ENCODE measurements at regions not wholly inside any gene's neighbourhood (a gene's known extent, or its start where the extent isn't known, plus 50 kb on each side); places are given as distances from the start of the nearest gene placed in this dataset.

DNA sequence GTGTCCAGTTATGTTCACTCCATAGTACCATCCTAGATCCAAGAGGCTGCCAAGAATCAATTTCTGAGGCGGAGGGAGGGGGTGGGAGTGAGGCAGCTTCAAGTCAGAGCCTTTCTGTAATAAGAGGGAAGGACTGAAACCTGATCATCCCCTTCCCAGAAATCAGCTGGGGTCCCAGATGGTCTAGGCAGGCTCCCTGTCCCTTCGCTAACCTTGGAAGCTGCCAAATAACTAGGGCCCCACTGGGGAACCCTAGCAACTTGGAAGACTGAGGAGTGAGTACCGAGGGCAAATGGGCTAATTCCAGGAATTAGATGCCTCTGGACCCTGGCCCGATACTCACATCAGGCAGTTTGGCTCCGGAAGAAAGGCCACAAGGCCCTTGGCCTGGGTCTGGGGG is 113.3 kb downstream of the NAV1 start:
- DNase-seq = no peak
- Histone ChIP-seq H3K4me2 (replicated peaks; ENCODE audit: extremely low read depth, low read length, poor library complexity, severe bottlenecking) (no peak overlapping the region), H3K27me3 (ENCODE audit: control insufficient read depth in 2 of 2, insufficient read depth in 2 of 2, low read length in 2 of 2) (peaks cover 2 to 31% of the 10 kb centered on the region in 2 donors), H3K4me3 (replicated peaks in 1 of 3; ENCODE audit: low read depth in 2 of 3, low read length in 3 of 3) (no peak overlapping the region), H3K9me3 (replicated peaks in 1 of 2; ENCODE audit: control insufficient read depth in 1 of 2, insufficient read depth in 1 of 2, low read length in 2 of 2) (no peaks in the 10 kb centered on the region), H3K9ac (ENCODE audit: insufficient read depth, low read length, poor library complexity, severe bottlenecking) (no peak overlapping the region), H3K4me1 (ENCODE audit: control insufficient read depth in 1 of 2, insufficient read depth in 2 of 2, low read length in 2 of 2) (peaks cover 19 to 27% of the 10 kb centered on the region in 2 donors), H3K27ac (ENCODE audit: low read depth in 1 of 2, low read length in 2 of 2) (no peak overlapping the region), H3K79me2 (ENCODE audit: insufficient read depth, low read length) (no peaks in the 10 kb centered on the region), H3K36me3 (replicated peaks in 1 of 2; ENCODE audit: control insufficient read depth in 1 of 2, insufficient read depth in 2 of 2, low read length in 2 of 2) (no peaks in the 10 kb centered on the region), H4K20me1 (ENCODE audit: insufficient read depth, low read length) (no peaks in the 10 kb centered on the region), H2AFZ (ENCODE audit: insufficient read depth, low read depth, low read length, poor library complexity, severe bottlenecking) (no peak overlapping the region)
- no peak overlapping the region for H3K4me3 Mint-ChIP-seq
- H3K4me1 Mint-ChIP-seq = peaks cover 24% of the 10 kb centered on the region
- H3K27me3 Mint-ChIP-seq (ENCODE audit: low read depth in 3 of 3) = peaks cover 26 to 39% (median 37%) of the 10 kb centered on the region in 3 donors
- 97% methylated on average over 4 of the region's 5 CpGs for WGBS (ENCODE audit: insufficient coverage)
- peaks cover 0 to 4% of the 10 kb centered on the region in 2 donors for H3K36me3 Mint-ChIP-seq
- H3K27ac Mint-ChIP-seq = no peak overlapping the region
- intact Hi-C loops (cut with micrococcal nuclease) = no loop called here
- TF ChIP-seq, protein P1, sequence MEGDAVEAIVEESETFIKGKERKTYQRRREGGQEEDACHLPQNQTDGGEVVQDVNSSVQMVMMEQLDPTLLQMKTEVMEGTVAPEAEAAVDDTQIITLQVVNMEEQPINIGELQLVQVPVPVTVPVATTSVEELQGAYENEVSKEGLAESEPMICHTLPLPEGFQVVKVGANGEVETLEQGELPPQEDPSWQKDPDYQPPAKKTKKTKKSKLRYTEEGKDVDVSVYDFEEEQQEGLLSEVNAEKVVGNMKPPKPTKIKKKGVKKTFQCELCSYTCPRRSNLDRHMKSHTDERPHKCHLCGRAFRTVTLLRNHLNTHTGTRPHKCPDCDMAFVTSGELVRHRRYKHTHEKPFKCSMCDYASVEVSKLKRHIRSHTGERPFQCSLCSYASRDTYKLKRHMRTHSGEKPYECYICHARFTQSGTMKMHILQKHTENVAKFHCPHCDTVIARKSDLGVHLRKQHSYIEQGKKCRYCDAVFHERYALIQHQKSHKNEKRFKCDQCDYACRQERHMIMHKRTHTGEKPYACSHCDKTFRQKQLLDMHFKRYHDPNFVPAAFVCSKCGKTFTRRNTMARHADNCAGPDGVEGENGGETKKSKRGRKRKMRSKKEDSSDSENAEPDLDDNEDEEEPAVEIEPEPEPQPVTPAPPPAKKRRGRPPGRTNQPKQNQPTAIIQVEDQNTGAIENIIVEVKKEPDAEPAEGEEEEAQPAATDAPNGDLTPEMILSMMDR (IDR thresholded peaks at IDR 0.05) = no peak
- H3K9me3 Mint-ChIP-seq = no peaks in the 10 kb centered on the region

DNA sequence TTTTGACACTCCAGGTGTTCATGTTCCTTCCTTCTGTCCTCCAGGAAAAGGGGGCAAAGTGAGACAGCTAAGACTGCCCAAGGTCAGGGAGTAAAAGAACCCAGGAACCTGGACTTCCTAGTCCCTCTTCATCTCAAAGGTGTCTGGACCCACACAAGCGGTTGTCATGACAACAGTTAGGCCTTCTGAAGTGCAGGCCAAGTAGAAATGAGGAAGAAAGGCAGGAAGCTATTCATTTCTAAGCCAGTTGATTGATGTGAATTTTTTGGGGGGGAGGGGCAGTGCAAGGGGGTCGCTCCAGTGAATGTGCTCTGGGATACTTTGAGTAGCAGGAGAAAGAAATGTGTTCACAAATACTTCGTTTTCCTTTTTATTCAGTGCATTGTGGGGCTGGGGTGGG is 114.3 kb downstream of the NAV1 start:
- TF ChIP-seq, protein P1 (IDR thresholded peaks at IDR 0.05) = no peak
- H3K27me3 ChIP-seq (ENCODE audit: control insufficient read depth in 2 of 2, insufficient read depth in 2 of 2, low read length in 2 of 2) = peaks cover 2 to 22% of the 10 kb centered on the region in 2 donors
- no peak overlapping the region for H3K27ac Mint-ChIP-seq
- H2AFZ ChIP-seq (ENCODE audit: insufficient read depth, low read depth, low read length, poor library complexity, severe bottlenecking) = no peak overlapping the region
- no peak overlapping the region for H3K4me3 Mint-ChIP-seq
- H4K20me1 ChIP-seq (ENCODE audit: insufficient read depth, low read length) = no peaks in the 10 kb centered on the region
- H3K9ac ChIP-seq (ENCODE audit: insufficient read depth, low read length, poor library complexity, severe bottlenecking) = no peak overlapping the region
- no peak overlapping the region for H3K27ac ChIP-seq (ENCODE audit: low read depth in 1 of 2, low read length in 2 of 2)
- intact Hi-C loops (cut with micrococcal nuclease) = no loop called here
- no peaks in the 10 kb centered on the region for H3K9me3 ChIP-seq (replicated peaks in 1 of 2; ENCODE audit: control insufficient read depth in 1 of 2, insufficient read depth in 1 of 2, low read length in 2 of 2)
- no peaks in the 10 kb centered on the region for H3K79me2 ChIP-seq (ENCODE audit: insufficient read depth, low read length)
- H3K27me3 Mint-ChIP-seq (ENCODE audit: low read depth in 3 of 3) = peaks cover 16 to 29% (median 27%) of the 10 kb centered on the region in 3 donors
- H3K9me3 Mint-ChIP-seq = no peaks in the 10 kb centered on the region
- peaks cover 17 to 22% of the 10 kb centered on the region in 2 donors for H3K4me1 ChIP-seq (ENCODE audit: control insufficient read depth in 1 of 2, insufficient read depth in 2 of 2, low read length in 2 of 2)
- H3K4me2 ChIP-seq (replicated peaks; ENCODE audit: extremely low read depth, low read length, poor library complexity, severe bottlenecking) = no peak overlapping the region
- no peak for DNase-seq
- no peak overlapping the region for H3K4me3 ChIP-seq (replicated peaks in 1 of 3; ENCODE audit: low read depth in 2 of 3, low read length in 3 of 3)
- no peaks in the 10 kb centered on the region for H3K36me3 ChIP-seq (replicated peaks in 1 of 2; ENCODE audit: control insufficient read depth in 1 of 2, insufficient read depth in 2 of 2, low read length in 2 of 2)
- H3K4me1 Mint-ChIP-seq = peaks cover 19% of the 10 kb centered on the region
- peaks cover 2 to 4% of the 10 kb centered on the region in 2 donors for H3K36me3 Mint-ChIP-seq
- WGBS (ENCODE audit: insufficient coverage) = 0% methylated on average over 1 of the region's 3 CpGs

All from CD14-positive monocyte (primary cell).